ENCODE measurements at regions not wholly inside any gene's neighbourhood (a gene's known extent, or its start where the extent isn't known, plus 50 kb on each side); places are given as distances from the start of the nearest gene placed in this dataset.

DNA sequence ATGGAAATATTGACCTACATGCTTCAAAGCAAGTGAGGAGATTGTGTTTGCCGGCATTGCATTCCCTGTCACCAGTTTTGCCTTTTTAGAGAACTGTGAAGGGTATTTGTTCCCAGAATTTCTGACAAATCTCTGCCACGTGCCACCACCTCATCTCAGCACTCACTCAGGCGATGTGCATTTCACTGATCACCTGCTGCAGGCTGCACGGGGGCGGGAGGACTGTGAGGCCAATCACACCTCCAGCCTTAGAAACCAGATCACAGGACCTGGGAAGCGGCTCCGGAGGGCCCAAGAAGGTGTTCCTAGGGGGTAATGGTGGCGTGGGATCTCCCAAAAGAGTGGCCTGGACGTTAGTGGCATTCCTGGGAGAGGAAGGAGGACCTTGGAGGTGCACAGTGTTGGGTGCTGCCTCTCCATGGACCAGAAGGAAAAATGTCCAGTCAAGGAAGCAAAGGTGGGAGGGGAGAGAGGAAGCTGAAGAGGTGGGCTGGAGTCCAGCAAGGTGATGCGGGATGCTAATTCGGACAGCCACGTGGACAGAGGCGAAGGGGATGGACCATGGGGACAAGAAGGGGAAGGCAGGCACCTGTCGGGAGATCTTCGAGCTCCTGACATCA lies 63.6 kb upstream of the OLFM1 start:
- no peak overlapping the region for H3K4me3 ChIP-seq (ENCODE audit: low read depth, low read length)
- no peak for TF ChIP-seq CTCF (IDR thresholded peaks at IDR 0.05; ENCODE audit: insufficient read depth in 1 of 2, low read depth in 1 of 2, low read length in 1 of 2, severe bottlenecking in 1 of 2, unreplicated experiment in 1 of 2)
- no TSS peak for BruUV-seq (replicated peaks)
- Mint-ChIP-seq H3K27me3 (ENCODE audit: insufficient read depth, unreplicated experiment) (peaks cover 17% of the 10 kb centered on the region), H3K27ac (ENCODE audit: unreplicated experiment) (no peak overlapping the region), H3K9me3 (ENCODE audit: unreplicated experiment) (peaks cover 10% of the 10 kb centered on the region), H3K4me3 (ENCODE audit: unreplicated experiment) (no peak overlapping the region), H3K36me3 (ENCODE audit: insufficient read depth, unreplicated experiment) (no peaks in the 10 kb centered on the region), H3K4me1 (ENCODE audit: low read depth, unreplicated experiment) (no peaks in the 10 kb centered on the region)
- no peak for DNase-seq
- H3K4me1 ChIP-seq: no peaks in the 10 kb centered on the region
- intact Hi-C loops (cut with micrococcal nuclease; ENCODE audit: unreplicated experiment): no loop called here
- H3K27me3 ChIP-seq (replicated peaks; ENCODE audit: control insufficient read depth, insufficient read depth, low read length): no peaks in the 10 kb centered on the region; the same call in none of the 2 replicates
- CTCF ChIA-PET: no interaction called here
- peaks cover 5% of the 10 kb centered on the region; the same call in 1 of the 2 replicates for H3K9me3 ChIP-seq
- no peaks in the 10 kb centered on the region for H3K36me3 ChIP-seq (ENCODE audit: control insufficient read depth, insufficient read depth, low read length)
- POLR2A ChIA-PET: no interaction called here

GRCh38 chr9:135029463-135029862 lies 58.0 kb upstream of the OLFM1 start:
- POLR2A ChIA-PET: no interaction called here
- intact Hi-C loops (cut with micrococcal nuclease; ENCODE audit: unreplicated experiment): no loop called here
- no peak overlapping the region for H3K4me3 ChIP-seq (ENCODE audit: low read depth, low read length)

GRCh38 chr9:135029871-135030565 lies 57.5 kb upstream of the OLFM1 start:
- DNase-seq: no peak
- Histone ChIP-seq H3K4me3 (ENCODE audit: low read depth, low read length) (no peak overlapping the region), H3K9me3 (no peaks in the 10 kb centered on the region), H3K4me1 (no peaks in the 10 kb centered on the region), H3K36me3 (ENCODE audit: control insufficient read depth, insufficient read depth, low read length) (no peaks in the 10 kb centered on the region), H3K27me3 (replicated peaks; ENCODE audit: control insufficient read depth, insufficient read depth, low read length) (no peaks in the 10 kb centered on the region)
- Mint-ChIP-seq H3K36me3 (ENCODE audit: insufficient read depth, unreplicated experiment) (no peaks in the 10 kb centered on the region), H3K9me3 (ENCODE audit: unreplicated experiment) (peaks cover 5% of the 10 kb centered on the region), H3K4me3 (ENCODE audit: unreplicated experiment) (no peak overlapping the region), H3K27ac (ENCODE audit: unreplicated experiment) (no peak overlapping the region), H3K4me1 (ENCODE audit: low read depth, unreplicated experiment) (no peaks in the 10 kb centered on the region), H3K27me3 (ENCODE audit: insufficient read depth, unreplicated experiment) (peaks cover 17% of the 10 kb centered on the region)
- no peak for TF ChIP-seq CTCF (IDR thresholded peaks at IDR 0.05; ENCODE audit: insufficient read depth in 1 of 2, low read depth in 1 of 2, low read length in 1 of 2, severe bottlenecking in 1 of 2, unreplicated experiment in 1 of 2)
- POLR2A ChIA-PET: no interaction called here
- intact Hi-C loops (cut with micrococcal nuclease; ENCODE audit: unreplicated experiment): no loop called here
- BruUV-seq (replicated peaks): no TSS peak
- CTCF ChIA-PET: no interaction called here

More at GRCh38 chr9:135029463-135029862, 58.0 kb upstream of the OLFM1 start:
- no peak for TF ChIP-seq CTCF (IDR thresholded peaks at IDR 0.05; ENCODE audit: insufficient read depth in 1 of 2, low read depth in 1 of 2, low read length in 1 of 2, severe bottlenecking in 1 of 2, unreplicated experiment in 1 of 2)
- no peaks in the 10 kb centered on the region for H3K4me1 Mint-ChIP-seq (ENCODE audit: low read depth, unreplicated experiment)
- no peak overlapping the region for H3K27ac Mint-ChIP-seq (ENCODE audit: unreplicated experiment)
- no peaks in the 10 kb centered on the region for H3K36me3 ChIP-seq (ENCODE audit: control insufficient read depth, insufficient read depth, low read length)
- H3K27me3 ChIP-seq (replicated peaks; ENCODE audit: control insufficient read depth, insufficient read depth, low read length): no peaks in the 10 kb centered on the region
- CTCF ChIA-PET: no interaction called here
- BruUV-seq (replicated peaks): no TSS peak
- H3K4me3 Mint-ChIP-seq (ENCODE audit: unreplicated experiment): no peak overlapping the region
- DNase-seq: no peak
- no peaks in the 10 kb centered on the region for H3K36me3 Mint-ChIP-seq (ENCODE audit: insufficient read depth, unreplicated experiment)
- H3K27me3 Mint-ChIP-seq (ENCODE audit: insufficient read depth, unreplicated experiment): peaks cover 19% of the 10 kb centered on the region
- H3K9me3 ChIP-seq: peaks cover 5% of the 10 kb centered on the region; the same call in 1 of the 2 replicates
- H3K4me1 ChIP-seq: no peaks in the 10 kb centered on the region
- peaks cover 10% of the 10 kb centered on the region for H3K9me3 Mint-ChIP-seq (ENCODE audit: unreplicated experiment)
